HG03520 (cell line): ENCODE measurements at regions not wholly inside any gene's neighbourhood (a gene's known extent, or its start where the extent isn't known, plus 50 kb on each side); places are given as distances from the start of the nearest gene placed in this dataset.
"Not testable (repeated sequence)": the region's sequence is repeated elsewhere in the genome, so short reads cannot be mapped to it uniquely, and the experiment has no call there.

ENCODE experiments used
- ATAC-seq: cut with Tn5 transposase; IDR thresholded peaks from one replicate; pipeline ENCODE4 v1.9.1; 2021; ENCODE audit warnings: mild to moderate bottlenecking, moderate library complexity; ENCODE audit not compliant: unreplicated experiment

- no peak for ATAC-seq
Measured at GRCh38 chr16:22675745-22676540, 138.0 kb upstream of the HS3ST2 start.

- ATAC-seq, result no peak
Measured at GRCh38 chr16:22677024-22677830, 136.7 kb upstream of the HS3ST2 start.

DNA sequence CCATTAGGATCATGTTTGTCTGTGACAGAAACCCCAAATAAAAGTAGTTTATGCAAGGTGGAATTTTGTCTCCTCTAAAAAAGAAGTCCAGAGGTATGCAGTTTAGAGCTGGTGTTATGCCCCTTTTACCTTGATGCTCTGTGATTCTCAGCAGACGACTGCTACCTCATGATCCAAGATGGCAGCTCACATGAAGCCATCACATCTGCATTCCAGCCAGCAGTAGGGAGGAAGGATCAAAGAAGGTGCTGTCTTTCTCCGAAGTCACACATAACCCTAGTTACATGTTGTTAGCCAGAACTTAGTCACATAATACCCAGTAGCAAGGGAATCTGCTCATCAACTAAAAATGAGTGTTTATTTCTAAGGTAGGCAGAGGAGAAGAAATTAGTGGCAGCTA lies 135.7 kb upstream of the HS3ST2 start:
- ATAC-seq, result no peak

DNA sequence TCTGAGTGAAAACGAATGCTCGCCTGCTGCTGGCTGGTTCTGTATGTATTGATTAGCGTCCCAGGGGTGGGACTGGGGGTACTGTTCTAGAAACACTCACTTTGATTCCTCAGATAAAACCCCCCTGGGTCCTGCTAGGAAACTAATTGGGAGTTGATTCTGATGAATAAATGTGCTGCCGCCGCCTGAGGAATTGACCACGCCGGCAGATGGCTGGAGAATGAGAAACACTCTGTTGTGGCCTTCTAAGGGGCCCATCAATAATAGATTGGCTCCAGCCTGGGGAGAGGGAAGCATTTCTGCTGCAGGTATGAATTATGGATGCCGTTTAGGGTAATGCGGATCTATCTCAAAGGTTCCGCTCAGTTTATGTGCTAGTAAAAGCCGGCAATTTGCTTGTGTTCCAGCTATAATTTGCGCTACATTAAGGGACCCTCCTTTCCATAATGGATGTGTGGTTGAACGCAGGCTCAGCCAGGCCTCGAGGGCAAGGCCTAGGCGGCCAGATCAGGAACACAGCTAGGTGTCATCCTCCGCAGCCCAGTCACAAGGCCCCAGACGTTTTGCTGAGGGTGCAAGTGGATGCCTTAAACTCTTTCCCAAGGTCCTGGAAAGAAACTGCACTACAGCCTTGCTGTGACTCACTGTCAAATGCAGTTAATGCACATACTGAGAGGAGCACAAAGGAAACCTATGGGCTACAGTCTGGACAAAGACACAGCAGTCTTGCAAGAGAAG lies 132.2 kb upstream of the HS3ST2 start:
- ATAC-seq, result no peak

DNA sequence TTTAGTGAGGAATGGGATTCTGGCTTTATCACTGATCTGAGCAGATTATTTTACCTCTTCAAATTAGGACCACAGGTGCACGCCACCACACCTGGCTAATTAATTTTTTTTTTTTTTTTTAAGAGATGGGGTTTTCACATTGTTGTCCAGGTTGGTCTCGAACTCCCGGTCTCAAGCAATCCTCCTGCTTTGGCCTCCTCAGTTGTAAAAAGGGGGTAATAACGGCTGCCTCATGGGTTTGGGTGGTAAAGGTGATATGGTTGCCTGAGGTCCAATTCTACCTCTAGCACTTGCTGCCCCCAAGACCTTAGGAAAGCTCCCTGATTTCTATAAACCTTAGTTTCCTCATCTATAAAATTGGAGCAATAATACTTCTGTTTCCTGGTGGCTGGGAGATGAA lies 130.7 kb upstream of the HS3ST2 start:
- ATAC-seq, result no peak

DNA sequence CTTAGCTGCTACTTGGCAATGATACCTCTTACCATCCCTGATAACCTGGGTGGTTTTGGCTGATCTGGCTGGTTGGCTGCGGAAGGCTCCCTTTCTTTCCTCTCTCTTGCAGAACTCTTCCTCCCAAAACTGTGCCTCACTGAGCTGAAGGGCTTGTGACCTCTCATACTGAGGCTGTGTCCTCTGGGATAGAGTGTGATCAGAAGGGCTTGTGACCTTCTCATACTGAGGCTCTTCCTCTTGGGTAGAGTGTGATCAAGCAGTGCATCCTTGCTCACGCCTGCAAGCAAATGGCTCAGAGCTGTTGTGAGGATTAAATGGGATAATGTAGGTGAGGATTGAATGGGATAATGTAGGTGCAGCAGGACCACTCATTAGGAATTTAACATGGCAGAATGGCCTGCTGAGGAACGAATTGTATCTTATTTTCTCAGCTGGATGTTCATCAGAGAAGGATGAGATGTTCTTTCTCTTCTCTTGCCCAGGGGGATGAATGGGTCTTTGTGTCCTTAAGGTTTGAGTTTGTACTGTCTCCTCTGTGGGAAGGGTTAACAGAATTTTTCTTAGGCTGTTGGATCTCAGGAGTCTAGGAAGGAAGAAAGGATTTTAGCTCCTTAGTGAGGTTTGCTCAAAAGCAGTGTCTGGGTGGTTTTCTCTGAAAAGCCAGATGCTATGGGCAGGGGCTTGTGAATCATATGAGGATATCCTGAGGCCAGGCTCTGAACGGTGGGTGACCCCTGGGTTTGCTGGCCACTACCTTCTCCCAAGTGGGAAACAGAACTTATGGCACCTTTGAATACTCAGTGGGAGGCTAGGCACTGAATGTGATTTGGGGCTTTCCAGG lies 130.0 kb upstream of the HS3ST2 start:
- no peak for ATAC-seq

DNA sequence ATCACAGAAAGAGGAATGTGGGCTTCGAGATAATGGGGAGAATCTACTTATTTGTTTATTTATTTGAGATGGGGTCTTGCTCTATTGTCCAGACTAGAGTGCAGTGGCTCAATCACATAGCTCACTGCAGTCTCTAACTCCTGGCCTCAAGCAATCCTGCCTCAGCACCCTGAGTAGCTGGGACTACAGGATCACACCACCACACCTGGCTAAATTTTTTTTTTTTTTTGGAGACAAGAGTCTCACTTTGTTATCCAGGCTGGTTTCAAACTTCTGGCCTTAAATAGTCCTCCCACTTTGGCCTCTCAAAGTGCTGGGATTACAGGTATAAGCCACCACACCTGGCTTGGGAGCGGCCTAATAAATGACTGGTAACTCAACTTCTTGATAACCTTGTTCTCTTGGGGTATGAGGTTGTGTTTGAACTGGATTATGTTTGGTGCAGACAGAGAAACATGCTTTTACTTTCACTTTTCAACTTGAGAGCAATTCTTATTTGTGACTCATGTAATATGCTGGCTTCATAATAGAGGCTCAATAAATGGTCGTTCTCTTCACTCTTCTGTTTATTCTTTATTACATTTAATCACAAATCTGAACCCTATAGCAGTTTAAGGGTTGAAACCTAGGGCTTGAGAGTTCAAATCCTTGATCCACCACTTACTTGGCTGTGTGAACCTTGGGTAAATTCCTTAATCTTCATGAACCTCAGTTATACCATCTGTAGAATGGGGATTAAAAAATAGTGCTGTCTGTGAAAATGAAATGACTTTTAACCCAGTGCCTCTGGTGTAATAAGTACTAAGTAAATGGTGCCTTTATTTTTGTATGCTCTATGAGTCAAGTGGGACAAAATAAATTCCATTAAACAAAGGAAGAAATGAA lies 129.1 kb upstream of the HS3ST2 start:
- no peak for ATAC-seq

- ATAC-seq, result no peak
Measured at GRCh38 chr16:22685459-22685830, 128.5 kb upstream of the HS3ST2 start.

GRCh38 chr16:22687031-22687530 lies 126.9 kb upstream of the HS3ST2 start:
- ATAC-seq, result no peak

GRCh38 chr16:22688463-22688862 lies 125.5 kb upstream of the HS3ST2 start:
- ATAC-seq, result no peak

GRCh38 chr16:22688930-22689329 lies 125.0 kb upstream of the HS3ST2 start:
- no peak for ATAC-seq

DNA sequence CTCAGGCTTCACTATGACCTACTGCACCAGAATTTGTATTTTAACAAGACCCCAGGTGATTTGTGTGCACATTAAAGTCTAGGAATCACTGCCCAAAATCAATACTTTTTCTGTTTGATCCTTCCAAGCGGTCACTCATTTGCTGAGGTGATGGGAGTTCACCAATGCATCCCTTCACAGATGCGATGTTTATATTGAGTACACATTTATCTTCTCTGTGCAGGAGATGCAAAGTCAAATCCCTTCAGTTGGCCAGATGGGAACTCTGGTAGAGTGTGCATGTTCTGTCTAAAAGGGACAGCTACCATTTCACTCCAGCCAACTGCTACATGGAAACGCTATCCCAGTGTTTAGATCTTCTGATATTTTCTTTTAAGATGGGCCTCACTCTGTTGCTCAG lies 122.6 kb upstream of the HS3ST2 start:
- no peak for ATAC-seq

GRCh38 chr16:22692034-22692433 lies 121.9 kb upstream of the HS3ST2 start:
- ATAC-seq, result no peak

DNA sequence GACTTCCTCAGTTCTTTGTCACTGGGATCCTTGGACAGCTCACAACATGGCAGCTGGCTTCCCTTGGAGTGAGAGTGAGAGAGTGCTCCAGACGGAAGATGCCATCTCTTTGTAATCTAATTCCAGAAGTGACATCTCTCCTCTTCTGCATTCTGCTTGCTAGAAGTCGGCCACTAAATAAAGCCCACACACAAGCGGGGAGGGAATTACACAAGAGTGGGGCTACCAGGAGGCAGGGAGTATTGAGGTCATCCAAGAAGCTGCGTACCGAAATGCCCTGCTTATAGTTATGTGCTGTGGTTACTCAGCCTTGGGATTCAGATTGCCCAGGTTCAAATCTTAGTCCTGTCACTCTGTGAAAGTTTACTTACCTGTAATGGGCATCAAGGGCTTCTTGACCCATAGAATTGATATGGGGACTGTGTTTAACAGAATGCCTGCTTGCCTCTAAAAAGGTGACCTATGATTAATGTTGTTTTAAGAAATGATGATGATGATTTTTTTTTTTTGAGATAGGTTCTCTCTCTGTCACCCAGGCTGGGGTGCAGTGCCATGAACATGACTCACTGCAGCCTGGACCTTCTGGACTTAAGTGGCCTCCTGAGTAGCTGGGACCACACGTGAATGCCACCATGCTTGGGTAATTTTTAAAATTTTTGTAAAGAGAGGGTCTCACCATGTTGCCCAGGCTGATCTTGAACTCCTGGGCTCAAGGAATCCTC lies 120.9 kb upstream of the HS3ST2 start:
- ATAC-seq, result no peak

- no peak for ATAC-seq
Measured at GRCh38 chr16:22693638-22694340, 120.2 kb upstream of the HS3ST2 start.

- ATAC-seq, result no peak
Measured at GRCh38 chr16:22694887-22695382, 119.0 kb upstream of the HS3ST2 start.

DNA sequence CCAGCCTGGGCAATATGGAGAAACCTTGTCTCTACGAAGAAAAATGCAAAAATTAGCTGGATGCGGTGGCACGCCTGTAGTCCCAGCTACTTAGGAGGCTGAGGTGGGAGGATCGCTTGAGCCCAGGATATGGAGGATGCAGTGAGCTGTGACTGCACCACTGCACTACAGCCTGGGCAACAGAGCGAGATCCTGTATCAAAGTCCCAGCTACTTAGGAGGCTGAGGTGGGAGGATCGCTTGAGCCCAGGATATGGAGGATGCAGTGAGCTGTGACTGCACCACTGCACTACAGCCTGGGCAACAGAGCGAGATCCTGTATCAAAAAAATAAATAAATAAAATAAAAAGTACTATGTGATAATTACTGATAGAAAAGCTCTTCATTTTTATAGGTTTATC lies 118.2 kb upstream of the HS3ST2 start:
- ATAC-seq, result not testable (repeated sequence)

DNA sequence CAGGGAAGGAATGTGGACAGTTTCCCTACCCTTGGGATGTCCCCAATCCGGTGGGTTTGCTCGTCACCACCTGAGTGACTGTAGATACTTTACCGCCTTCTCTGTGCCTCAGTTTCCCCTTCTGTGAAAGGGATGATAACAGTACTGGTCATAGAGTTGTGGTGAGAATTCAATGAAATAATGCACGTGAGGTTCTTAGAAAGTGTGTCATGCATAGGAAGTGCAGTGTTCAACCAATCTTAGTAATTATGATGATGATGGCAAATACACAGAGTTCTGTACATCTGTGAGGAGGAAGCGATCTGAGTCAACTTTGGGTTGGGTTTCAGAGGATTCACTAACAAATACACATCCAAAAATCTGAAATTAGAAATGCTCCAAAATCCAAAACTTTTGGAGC lies 114.6 kb upstream of the HS3ST2 start:
- no peak for ATAC-seq
